ENCODE measurements at regions not wholly inside any gene's neighbourhood (a gene's known extent, or its start where the extent isn't known, plus 50 kb on each side); places are given as distances from the start of the nearest gene placed in this dataset.

GRCh38 chr7:114297121-114297520, 117.5 kb upstream of the FOXP2 start:
- TF ChIP-seq CTCF (IDR thresholded peaks at IDR 0.05), result no peak
- no peak for TF ChIP-seq POLR2A (IDR thresholded peaks at IDR 0.05)
